ENCODE measurements at regions not wholly inside any gene's neighbourhood (a gene's known extent, or its start where the extent isn't known, plus 50 kb on each side); places are given as distances from the start of the nearest gene placed in this dataset.

DNA sequence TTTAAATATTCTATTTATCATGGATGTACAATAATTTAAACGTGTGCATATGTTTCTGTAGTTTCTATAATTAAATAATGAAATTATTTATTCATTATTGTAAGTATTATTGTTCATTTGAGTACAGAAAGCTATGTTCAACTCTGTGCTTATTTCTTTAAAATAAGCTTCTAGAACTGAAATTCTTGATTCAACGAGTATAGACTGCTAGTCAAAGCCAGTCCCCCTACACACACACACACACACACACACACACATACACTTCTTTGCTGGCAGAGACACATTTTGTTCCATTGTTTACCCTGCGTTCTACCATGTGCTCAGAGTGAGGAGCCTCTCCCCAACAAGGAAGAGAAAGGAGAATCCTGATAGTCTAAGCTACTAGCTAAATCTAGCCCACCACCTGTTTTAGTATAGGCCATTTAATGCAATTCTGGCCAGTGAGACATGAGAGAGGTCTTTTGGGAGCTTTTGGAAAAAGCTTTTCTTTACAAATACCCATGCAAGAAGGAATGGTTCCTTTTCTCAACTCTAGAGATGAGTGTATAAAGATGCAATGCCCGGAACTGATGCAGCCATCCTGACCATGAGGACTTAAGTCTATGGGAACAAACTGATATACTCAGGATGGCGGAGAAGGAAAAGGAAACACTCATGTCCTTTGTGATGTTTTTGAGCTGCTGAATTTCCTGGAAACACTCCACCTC, 161.4 kb downstream of the NDUFA12 start:
- TF ChIP-seq, protein P1, sequence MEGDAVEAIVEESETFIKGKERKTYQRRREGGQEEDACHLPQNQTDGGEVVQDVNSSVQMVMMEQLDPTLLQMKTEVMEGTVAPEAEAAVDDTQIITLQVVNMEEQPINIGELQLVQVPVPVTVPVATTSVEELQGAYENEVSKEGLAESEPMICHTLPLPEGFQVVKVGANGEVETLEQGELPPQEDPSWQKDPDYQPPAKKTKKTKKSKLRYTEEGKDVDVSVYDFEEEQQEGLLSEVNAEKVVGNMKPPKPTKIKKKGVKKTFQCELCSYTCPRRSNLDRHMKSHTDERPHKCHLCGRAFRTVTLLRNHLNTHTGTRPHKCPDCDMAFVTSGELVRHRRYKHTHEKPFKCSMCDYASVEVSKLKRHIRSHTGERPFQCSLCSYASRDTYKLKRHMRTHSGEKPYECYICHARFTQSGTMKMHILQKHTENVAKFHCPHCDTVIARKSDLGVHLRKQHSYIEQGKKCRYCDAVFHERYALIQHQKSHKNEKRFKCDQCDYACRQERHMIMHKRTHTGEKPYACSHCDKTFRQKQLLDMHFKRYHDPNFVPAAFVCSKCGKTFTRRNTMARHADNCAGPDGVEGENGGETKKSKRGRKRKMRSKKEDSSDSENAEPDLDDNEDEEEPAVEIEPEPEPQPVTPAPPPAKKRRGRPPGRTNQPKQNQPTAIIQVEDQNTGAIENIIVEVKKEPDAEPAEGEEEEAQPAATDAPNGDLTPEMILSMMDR (IDR thresholded peaks at IDR 0.05) = no peak
- no peak for TF ChIP-seq POLR2A (IDR thresholded peaks at IDR 0.05)
